Panc1 (cell line): ENCODE measurements at regions not wholly inside any gene's neighbourhood (a gene's known extent, or its start where the extent isn't known, plus 50 kb on each side); places are given as distances from the start of the nearest gene placed in this dataset.
"Not testable (repeated sequence)": the region's sequence is repeated elsewhere in the genome, so short reads cannot be mapped to it uniquely, and the experiment has no call there.

Experiments used
- ATAC-seq: fragments of 200-7000 bp; cut with Tn5 transposase; 2 replicates; pipeline ENCODE4 v1.9.1; 2020; ENCODE audit warnings: mild to moderate bottlenecking, moderate library complexity
- BruUV-seq: library from RNA; stranded (reverse); fragments of 400-500 nt; replicated peaks from 2 replicates; lab custom pipeline; 2021; lab: Mats Ljungman, UMichigan
- CTCF ChIA-PET: fragments of 300-600 bp; sonication (Branson Sonifier 250); formaldehyde crosslinking; loops from one replicate; lab custom pipeline; 2022; ENCODE audit warnings: antibody characterized with exemption; lab: Charles Lee
- POLR2A ChIA-PET: fragments of 300-600 bp; sonication (Branson Sonifier 250); formaldehyde crosslinking; loops from one replicate; lab custom pipeline; 2022; ENCODE audit warnings: antibody characterized with exemption; lab: Charles Lee
- DNase-seq: peaks from one replicate; pipeline ENCODE4 v3.0.0-alpha.2; 2010; ENCODE audit warnings: low read depth, low spot score
- H3K27ac ChIP-seq: 2 replicates; pipeline ENCODE4 v1.5.1; 2011; ENCODE audit warnings: mild to moderate bottlenecking, low read length, inconsistent platforms
- H3K27me3 ChIP-seq: fragments of 200-500 bp; sonication (Bioruptor generic); 2 replicates; pipeline ENCODE4 v1.6.0; 2014; ENCODE audit warnings: low read length, inconsistent platforms; ENCODE audit not compliant: control insufficient read depth, insufficient read depth
- H3K36me3 ChIP-seq: fragments of 200-500 bp; sonication (Bioruptor generic); 2 replicates; pipeline ENCODE4 v1.5.1; 2014; ENCODE audit warnings: inconsistent platforms, mild to moderate bottlenecking, low read length, moderate library complexity; ENCODE audit not compliant: control insufficient read depth, insufficient read depth
- H3K4me1 ChIP-seq: 2 replicates; pipeline ENCODE4 v1.5.1; 2011; ENCODE audit warnings: inconsistent platforms, mild to moderate bottlenecking, low read length, moderate library complexity; ENCODE audit not compliant: control insufficient read depth, insufficient read depth
- H3K4me3 ChIP-seq, 2 experiments: 2 replicates each; pipeline ENCODE4 v1.5.1; 2011 to 2012; ENCODE audit warnings: low read depth in 2 of 2, low read length in 2 of 2, mild to moderate bottlenecking in 2 of 2, inconsistent platforms in 1 of 2, moderate library complexity in 1 of 2
- H3K9me3 ChIP-seq: fragments of 200-500 bp; sonication (Bioruptor generic); 2 replicates; pipeline ENCODE4 v1.5.1; 2014; ENCODE audit warnings: low read depth, mild to moderate bottlenecking, inconsistent platforms, low read length, moderate library complexity; ENCODE audit not compliant: control insufficient read depth, insufficient read depth
- CTCF ChIP-seq: fragments of 450-650 bp; IDR thresholded peaks from 2 replicates; pipeline ENCODE4 v1.5.1; 2017; ENCODE audit warnings: mild to moderate bottlenecking
- POLR2AphosphoS5 ChIP-seq: IDR thresholded peaks from 2 replicates; pipeline ENCODE4 v1.6.1; 2012; ENCODE audit warnings: mild to moderate bottlenecking, low read depth, low read length, moderate library complexity
- REST ChIP-seq, 2 experiments: IDR thresholded peaks; 2 replicates each; pipeline ENCODE4 v1.6.1; 2011 to 2012; ENCODE audit warnings: low read depth in 2 of 2, control low read depth in 1 of 2, low read length in 1 of 2, mild to moderate bottlenecking in 1 of 2, moderate library complexity in 1 of 2; ENCODE audit not compliant: insufficient read depth in 1 of 2
- SIN3A ChIP-seq: IDR thresholded peaks from 2 replicates; pipeline ENCODE4 v1.6.1; 2012; ENCODE audit warnings: low read depth, mild to moderate bottlenecking, low read length, moderate library complexity, borderline replicate concordance; ENCODE audit not compliant: insufficient read depth
- TCF7L2 ChIP-seq: IDR thresholded peaks from 2 replicates; pipeline ENCODE4 v1.6.1; 2011; ENCODE audit warnings: mild to moderate bottlenecking, low read depth, low read length, inconsistent platforms
- in situ Hi-C: cut with HindIII; loops from 2 replicates; pipeline ENCODE4 v1.10.0; 2016; ENCODE audit warnings: low sequenced_read_pairs, low pct_unique_long_range_greater_than_20kb
- intact Hi-C: fragments of 100-400 bp; cut with micrococcal nuclease; formaldehyde crosslinking; loops from one replicate; pipeline ENCODE4 v1.10.0; 2022; ENCODE audit not compliant: unreplicated experiment

- H3K4me1 ChIP-seq = no peaks in the 10 kb centered on the region
- in situ Hi-C loops = no loop called here
- CTCF ChIA-PET = no interaction called here
Observed at GRCh38 chr5:83857341-83857740, 136.7 kb upstream of the HAPLN1 start.

GRCh38 chr5:83856881-83857280, 136.2 kb upstream of the HAPLN1 start:
- BruUV-seq = no TSS peak
- ATAC-seq (no peak), DNase-seq (no peak)
- TF ChIP-seq CTCF (no peak), SIN3A (no peak), REST (IDR thresholded peaks at IDR 0.05; ENCODE audit: insufficient read depth in 1 of 2, low read depth in 2 of 2, low read length in 1 of 2) (no peak), POLR2AphosphoS5 (no peak), TCF7L2 (no peak)
- in situ Hi-C loops (no loop called here), intact Hi-C loops (no loop called here)
- Histone ChIP-seq H3K36me3 (no peaks in the 10 kb centered on the region), H3K27ac (no peak overlapping the region), H3K4me3 (no peak overlapping the region), H3K27me3 (no peaks in the 10 kb centered on the region), H3K4me1 (no peaks in the 10 kb centered on the region), H3K9me3 (no peaks in the 10 kb centered on the region)
- POLR2A ChIA-PET = no interaction called here
- CTCF ChIA-PET = no interaction called here

More at GRCh38 chr5:83857341-83857740, 136.7 kb upstream of the HAPLN1 start:
- H3K9me3 ChIP-seq = no peaks in the 10 kb centered on the region
- no peaks in the 10 kb centered on the region for H3K27me3 ChIP-seq
- intact Hi-C loops = no loop called here
- no peak for ATAC-seq
- no TSS peak for BruUV-seq
- DNase-seq = no peak
- H3K27ac ChIP-seq = no peak overlapping the region
- no peak for TF ChIP-seq SIN3A
- no peak for TF ChIP-seq CTCF
- TF ChIP-seq POLR2AphosphoS5 = no peak
- no peak for TF ChIP-seq REST (IDR thresholded peaks at IDR 0.05; ENCODE audit: insufficient read depth in 1 of 2, low read depth in 2 of 2, low read length in 1 of 2)
- TF ChIP-seq TCF7L2 = no peak
- H3K4me3 ChIP-seq = no peak overlapping the region
- no peaks in the 10 kb centered on the region for H3K36me3 ChIP-seq
- POLR2A ChIA-PET = no interaction called here

GRCh38 chr5:83850412-83850811, 129.8 kb upstream of the HAPLN1 start:
- intact Hi-C loops, H3K4me3 ChIP-seq, ATAC-seq, H3K27me3 ChIP-seq, POLR2A ChIA-PET, CTCF ChIA-PET, H3K9me3 ChIP-seq, BruUV-seq, DNase-seq, H3K36me3 ChIP-seq, in situ Hi-C loops, H3K4me1 ChIP-seq, H3K27ac ChIP-seq: not testable (repeated sequence)
